ENCODE measurements at regions not wholly inside any gene's neighbourhood (a gene's known extent, or its start where the extent isn't known, plus 50 kb on each side); places are given as distances from the start of the nearest gene placed in this dataset.
"Not testable (repeated sequence)": the region's sequence is repeated elsewhere in the genome, so short reads cannot be mapped to it uniquely, and the experiment has no call there.

DNA sequence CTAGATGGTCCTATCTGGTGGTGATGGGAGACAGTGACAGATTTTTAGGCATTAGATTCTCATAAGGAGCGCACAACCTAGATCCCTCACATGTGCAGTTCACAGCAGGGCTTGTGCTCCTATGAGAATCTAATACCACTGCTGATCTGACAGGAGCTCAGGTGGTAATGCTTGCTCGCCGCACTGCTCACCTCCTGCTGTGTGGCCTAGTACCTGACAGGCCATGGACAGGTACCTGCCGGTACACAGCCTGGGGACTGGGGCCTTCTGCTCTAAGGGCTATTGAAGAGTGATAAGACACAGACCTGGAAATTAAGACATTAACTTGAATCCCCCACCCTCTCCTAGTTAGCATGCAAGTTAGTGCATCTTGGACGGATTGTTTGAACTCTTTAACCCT is 64.4 kb downstream of the KLRB1 start:
- TF ChIP-seq POLR2A, EP300, POLR2AphosphoS5 (IDR thresholded peaks at IDR 0.05): not testable (repeated sequence)
- TF ChIP-seq, protein P1, sequence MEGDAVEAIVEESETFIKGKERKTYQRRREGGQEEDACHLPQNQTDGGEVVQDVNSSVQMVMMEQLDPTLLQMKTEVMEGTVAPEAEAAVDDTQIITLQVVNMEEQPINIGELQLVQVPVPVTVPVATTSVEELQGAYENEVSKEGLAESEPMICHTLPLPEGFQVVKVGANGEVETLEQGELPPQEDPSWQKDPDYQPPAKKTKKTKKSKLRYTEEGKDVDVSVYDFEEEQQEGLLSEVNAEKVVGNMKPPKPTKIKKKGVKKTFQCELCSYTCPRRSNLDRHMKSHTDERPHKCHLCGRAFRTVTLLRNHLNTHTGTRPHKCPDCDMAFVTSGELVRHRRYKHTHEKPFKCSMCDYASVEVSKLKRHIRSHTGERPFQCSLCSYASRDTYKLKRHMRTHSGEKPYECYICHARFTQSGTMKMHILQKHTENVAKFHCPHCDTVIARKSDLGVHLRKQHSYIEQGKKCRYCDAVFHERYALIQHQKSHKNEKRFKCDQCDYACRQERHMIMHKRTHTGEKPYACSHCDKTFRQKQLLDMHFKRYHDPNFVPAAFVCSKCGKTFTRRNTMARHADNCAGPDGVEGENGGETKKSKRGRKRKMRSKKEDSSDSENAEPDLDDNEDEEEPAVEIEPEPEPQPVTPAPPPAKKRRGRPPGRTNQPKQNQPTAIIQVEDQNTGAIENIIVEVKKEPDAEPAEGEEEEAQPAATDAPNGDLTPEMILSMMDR (IDR thresholded peaks at IDR 0.05): not testable (repeated sequence)
